ENCODE measurements at regions not wholly inside any gene's neighbourhood (a gene's known extent, or its start where the extent isn't known, plus 50 kb on each side); places are given as distances from the start of the nearest gene placed in this dataset.

- Histone ChIP-seq H3K27ac (ENCODE audit: low read depth, low read length) (no peak overlapping the region), H3K9ac (ENCODE audit: low read length) (no peak overlapping the region), H3K4me1 (ENCODE audit: control insufficient read depth in 1 of 2, insufficient read depth in 2 of 2, low read length in 2 of 2) (no peaks in the 10 kb centered on the region), H2AFZ (ENCODE audit: low read depth, low read length, poor library complexity, severe bottlenecking) (no peak overlapping the region), H3K9me2 (ENCODE audit: insufficient read depth) (no peaks in the 10 kb centered on the region), H3K79me2 (ENCODE audit: insufficient read depth, low read length) (no peaks in the 10 kb centered on the region), H3K4me3 (replicated peaks in 1 of 2; ENCODE audit: low read depth in 1 of 2, low read length in 2 of 2) (no peak overlapping the region), H3K36me3 (ENCODE audit: control insufficient read depth in 1 of 2, insufficient read depth in 2 of 2, low read length in 2 of 2) (no peaks in the 10 kb centered on the region), H3K9me3 (ENCODE audit: control insufficient read depth in 1 of 2, insufficient read depth in 1 of 2, low read depth in 1 of 2, low read length in 2 of 2) (no peaks in the 10 kb centered on the region), H3K27me3 (ENCODE audit: insufficient read depth, low read length) (peaks cover 23% of the 10 kb centered on the region), H4K20me1 (ENCODE audit: insufficient read depth) (no peaks in the 10 kb centered on the region), H3K4me2 (ENCODE audit: low read length) (no peak overlapping the region)
- RAD21 ChIA-PET (ENCODE audit: low non-redundant PET in 1 of 2, low total read pairs in 2 of 2, uncharacterized antibody in 2 of 2, unreplicated experiment in 2 of 2), result no interaction called here
- TF ChIP-seq ZBTB33 (IDR thresholded peaks at IDR 0.05; ENCODE audit: extremely low read depth, insufficient replicate concordance, low read length) (no peak), EZH2phosphoT487 (IDR thresholded peaks at IDR 0.05; ENCODE audit: borderline replicate concordance) (no peak), ELF1 (IDR thresholded peaks at IDR 0.05; ENCODE audit: borderline replicate concordance, low read depth) (no peak), JUND (IDR thresholded peaks at IDR 0.05) (no peak), EZH2 (IDR thresholded peaks at IDR 0.05) (no peak), ZFX (IDR thresholded peaks at IDR 0.05) (no peak), ZNF274 (IDR thresholded peaks at IDR 0.05; ENCODE audit: low read depth, low read length) (no peak), CBX3 (IDR thresholded peaks at IDR 0.05; ENCODE audit: low read depth) (no peak)
- BruUV-seq (replicated peaks), result no TSS peak
- DNase-seq (ENCODE audit: low read depth, low spot score) (no peak), ATAC-seq (no peak)
- CTCF ChIA-PET, result no interaction called here
- intact Hi-C loops (cut with micrococcal nuclease), result no loop called here
- POLR2A ChIA-PET, result no interaction called here
These were observed 155.1 kb upstream of the WSCD2 start for GRCh38 chr12:107973950-107974349.

- no TSS peak for BruUV-seq (replicated peaks)
- TF ChIP-seq TCF7L2 (IDR thresholded peaks at IDR 0.05; ENCODE audit: borderline replicate concordance, extremely low read depth, insufficient read depth, insufficient read length), result no peak
- no peak for TF ChIP-seq ZBTB33 (IDR thresholded peaks at IDR 0.05; ENCODE audit: extremely low read depth, insufficient replicate concordance, low read length)
- no peak for TF ChIP-seq SIN3A (IDR thresholded peaks at IDR 0.05; ENCODE audit: low read depth)
- TF ChIP-seq FOSL1 (IDR thresholded peaks at IDR 0.05; ENCODE audit: low read depth), result no peak
- no peak for TF ChIP-seq POLR2AphosphoS5 (IDR thresholded peaks at IDR 0.05; ENCODE audit: low read depth, low read length)
- no peak for TF ChIP-seq CBX3 (IDR thresholded peaks at IDR 0.05; ENCODE audit: low read depth)
- TF ChIP-seq ATF3 (IDR thresholded peaks at IDR 0.05), result no peak
- TF ChIP-seq YY1 (IDR thresholded peaks at IDR 0.05; ENCODE audit: extremely low read depth, insufficient replicate concordance, low read depth, low read length), result no peak
- TF ChIP-seq SP1 (IDR thresholded peaks at IDR 0.05; ENCODE audit: low read depth), result no peak
These were observed 152.8 kb upstream of the WSCD2 start for GRCh38 chr12:107976331-107976730.

More at GRCh38 chr12:107976331-107976730, 152.8 kb upstream of the WSCD2 start:
- ChIA-PET RAD21 (ENCODE audit: low non-redundant PET in 1 of 2, low total read pairs in 2 of 2, uncharacterized antibody in 2 of 2, unreplicated experiment in 2 of 2) (no interaction called here), CTCF (interaction anchor here (1.7 kb wide), 1 partner anchor 17 kb away, joined by 3 read pairs; no protein-coding TSS in a partner anchor), POLR2A (no interaction called here)
- Histone ChIP-seq H3K4me2 (ENCODE audit: low read length) (no peak overlapping the region), H3K9ac (ENCODE audit: low read length) (no peak overlapping the region), H3K36me3 (ENCODE audit: control insufficient read depth in 1 of 2, insufficient read depth in 2 of 2, low read length in 2 of 2) (no peaks in the 10 kb centered on the region), H3K27ac (ENCODE audit: low read depth, low read length) (no peak overlapping the region), H3K27me3 (ENCODE audit: insufficient read depth, low read length) (peaks cover 38% of the 10 kb centered on the region), H3K4me3 (replicated peaks in 1 of 2; ENCODE audit: low read depth in 1 of 2, low read length in 2 of 2) (no peak overlapping the region), H3K9me3 (ENCODE audit: control insufficient read depth in 1 of 2, insufficient read depth in 1 of 2, low read depth in 1 of 2, low read length in 2 of 2) (no peaks in the 10 kb centered on the region), H2AFZ (ENCODE audit: low read depth, low read length, poor library complexity, severe bottlenecking) (no peak overlapping the region), H4K20me1 (ENCODE audit: insufficient read depth) (no peaks in the 10 kb centered on the region), H3K9me2 (ENCODE audit: insufficient read depth) (no peaks in the 10 kb centered on the region), H3K4me1 (ENCODE audit: control insufficient read depth in 1 of 2, insufficient read depth in 2 of 2, low read length in 2 of 2) (no peaks in the 10 kb centered on the region), H3K79me2 (ENCODE audit: insufficient read depth, low read length) (no peaks in the 10 kb centered on the region)
- intact Hi-C loops (cut with micrococcal nuclease), result no loop called here
- ATAC-seq, result no peak
- DNase-seq (ENCODE audit: low read depth, low spot score), result no peak

All from HCT116 (cell line).